SH-SY5Y (cell line): ENCODE measurements at regions not wholly inside any gene's neighbourhood (a gene's known extent, or its start where the extent isn't known, plus 50 kb on each side); places are given as distances from the start of the nearest gene placed in this dataset.

Experiments used
- GATA2 ChIP-seq: IDR thresholded peaks from 2 replicates; pipeline ENCODE4 v1.6.1; 2011; ENCODE audit warnings: mild to moderate bottlenecking, low read depth, low read length
- GATA3 ChIP-seq: IDR thresholded peaks from 2 replicates; pipeline ENCODE4 v1.6.1; 2011; ENCODE audit warnings: low read depth, mild to moderate bottlenecking, low read length, moderate library complexity

GRCh38 chr7:86592185-86592584 is 51.5 kb upstream of the GRM3 start:
- TF ChIP-seq GATA2 (no peak), GATA3 (no peak)

GRCh38 chr7:86574006-86574405 is 69.7 kb upstream of the GRM3 start:
- TF ChIP-seq GATA2 (no peak), GATA3 (no peak)

DNA sequence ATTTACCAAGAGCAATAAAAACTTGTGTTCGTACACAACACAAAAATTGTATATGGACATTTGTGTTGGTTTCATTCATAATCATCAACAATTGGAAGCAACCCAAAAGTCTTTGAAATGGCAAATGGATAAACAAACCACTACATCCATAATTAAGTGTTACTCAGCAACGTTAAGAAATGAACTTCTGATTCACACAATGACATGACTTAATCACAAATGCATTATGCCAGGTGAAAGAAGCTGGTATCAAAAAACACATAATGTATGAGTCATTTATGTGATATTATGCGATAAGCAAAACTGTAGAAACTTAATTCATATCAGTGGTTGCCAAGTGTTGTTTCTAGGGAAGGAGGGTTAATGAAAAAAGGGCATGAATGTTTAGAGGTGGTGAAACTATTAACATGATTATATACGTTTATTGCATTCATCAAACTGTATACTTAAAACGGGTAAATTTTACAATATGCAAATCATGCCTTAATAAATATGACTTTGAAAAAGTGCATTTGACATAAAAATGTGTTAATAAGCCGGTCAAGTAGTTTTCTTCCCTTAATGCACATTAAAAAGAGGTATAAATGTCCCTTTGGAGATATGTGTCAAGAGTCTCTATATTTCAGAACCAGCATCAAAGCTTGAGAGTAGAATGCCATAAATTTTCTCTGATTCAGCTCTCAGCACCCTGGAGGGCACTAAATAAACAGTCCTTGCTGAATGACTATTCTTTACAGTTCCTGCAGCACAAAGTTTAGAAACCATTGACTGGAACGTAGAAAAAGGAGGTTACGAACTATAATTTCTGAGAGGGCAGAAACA is 84.8 kb upstream of the GRM3 start:
- TF ChIP-seq GATA2 (no peak), GATA3 (no peak)

DNA sequence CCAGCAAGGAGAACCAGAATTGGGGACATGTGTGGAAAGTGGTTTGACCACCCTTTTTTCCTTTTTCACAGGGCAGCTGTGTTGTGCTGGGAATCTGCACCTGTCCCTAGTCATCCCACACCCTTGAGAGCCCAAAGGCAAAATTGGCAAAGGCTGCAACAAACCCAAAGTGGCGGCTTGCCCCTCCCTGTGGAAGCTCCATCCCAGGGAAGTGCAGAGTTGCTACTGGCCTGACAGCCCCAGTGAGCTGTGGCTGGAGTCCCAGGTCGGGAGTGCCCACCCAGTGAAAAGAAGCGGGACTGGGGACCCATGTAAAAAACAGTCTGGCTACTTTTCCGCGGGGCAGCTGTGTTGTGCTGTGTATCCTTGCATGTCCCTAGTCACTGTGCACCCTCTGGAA is 109.1 kb upstream of the GRM3 start:
- TF ChIP-seq GATA3: no peak
- TF ChIP-seq GATA2: no peak

DNA sequence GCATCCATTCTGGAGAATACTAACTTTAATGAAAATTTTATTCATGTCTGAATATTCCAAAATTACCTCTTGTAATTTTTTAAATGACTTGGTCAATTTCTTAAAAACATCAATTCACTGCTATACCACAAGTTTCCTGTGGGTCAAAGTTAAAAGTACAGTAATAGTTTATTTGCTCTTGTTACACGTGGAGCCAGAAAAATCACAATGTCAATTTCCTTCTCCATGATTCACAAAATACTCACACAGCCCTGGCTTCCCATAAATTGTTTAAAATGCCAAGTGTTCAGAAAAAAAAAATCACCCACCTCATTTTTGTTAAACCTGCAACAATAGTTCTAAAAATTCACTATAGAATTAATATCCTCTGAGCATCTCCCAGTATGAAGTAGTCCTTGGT is 139.5 kb upstream of the GRM3 start:
- TF ChIP-seq GATA2 (no peak), GATA3 (no peak)

DNA sequence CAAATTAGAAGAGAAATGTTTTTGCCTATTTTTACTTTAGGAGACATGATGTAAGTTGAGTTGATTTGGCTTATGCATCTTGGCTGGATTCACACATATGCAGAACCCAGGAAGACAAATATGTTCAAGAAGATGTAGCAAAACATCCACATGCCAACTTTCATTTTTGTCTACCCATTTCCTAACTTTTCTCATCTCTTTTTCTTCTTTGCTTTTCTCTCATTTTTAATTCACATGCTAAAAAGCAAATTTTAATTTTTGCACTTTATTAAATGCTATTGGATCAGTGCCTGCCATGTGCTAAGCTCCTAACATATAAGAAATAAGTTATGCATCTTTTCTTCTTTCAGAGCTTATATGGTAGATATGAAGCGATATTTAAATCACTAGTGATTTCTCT is 143.7 kb upstream of the GRM3 start:
- TF ChIP-seq GATA3 (no peak), GATA2 (no peak)

GRCh38 chr7:86485827-86486226 is 157.9 kb upstream of the GRM3 start:
- TF ChIP-seq GATA2 (no peak), GATA3 (no peak)

GRCh38 chr7:86479144-86479543 is 164.6 kb upstream of the GRM3 start:
- TF ChIP-seq GATA3: no peak
- TF ChIP-seq GATA2: no peak

GRCh38 chr7:86477343-86477935 is 166.3 kb upstream of the GRM3 start:
- TF ChIP-seq GATA2: no peak
- no peak for TF ChIP-seq GATA3

DNA sequence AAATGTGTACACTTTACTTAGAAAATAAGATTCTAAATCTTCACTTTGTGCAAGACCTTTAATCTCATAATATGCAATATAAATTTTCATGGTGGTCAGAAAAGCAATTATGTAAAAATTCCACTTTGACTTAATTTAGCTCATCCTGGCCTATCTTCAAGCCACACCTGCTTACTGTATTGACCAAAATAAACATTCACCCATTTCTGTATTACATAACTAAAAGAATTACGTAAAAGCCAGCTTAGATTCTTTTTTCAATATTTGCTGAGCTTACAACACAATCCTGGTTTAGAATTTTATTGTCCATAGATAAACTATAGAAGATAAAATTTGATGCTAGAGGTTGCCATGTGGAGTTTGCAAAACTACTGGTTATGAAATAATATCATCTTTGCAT is 172.9 kb upstream of the GRM3 start:
- TF ChIP-seq GATA2: no peak
- no peak for TF ChIP-seq GATA3

- TF ChIP-seq GATA2 (peak; percentile 78), GATA3 (0 out of 2 replicates have a peak, but pooled peaks have one; percentile 48)
These were observed 173.9 kb upstream of the GRM3 start for GRCh38 chr7:86469680-86470295.

- no peak for TF ChIP-seq GATA3
- TF ChIP-seq GATA2: no peak
These were observed 189.0 kb upstream of the GRM3 start for GRCh38 chr7:86454753-86455152.

- TF ChIP-seq GATA3: no peak
- TF ChIP-seq GATA2: no peak
These were observed 190.3 kb upstream of the GRM3 start for GRCh38 chr7:86453454-86453853.

- no peak for TF ChIP-seq GATA3
- no peak for TF ChIP-seq GATA2
These were observed 194.9 kb upstream of the GRM3 start for GRCh38 chr7:86448856-86449255.

GRCh38 chr7:86445285-86445684 is 198.4 kb upstream of the GRM3 start:
- TF ChIP-seq GATA3: no peak
